ENCODE measurements at regions not wholly inside any gene's neighbourhood (a gene's known extent, or its start where the extent isn't known, plus 50 kb on each side); places are given as distances from the start of the nearest gene placed in this dataset.
"Not testable (repeated sequence)": the region's sequence is repeated elsewhere in the genome, so short reads cannot be mapped to it uniquely, and the experiment has no call there.

DNA sequence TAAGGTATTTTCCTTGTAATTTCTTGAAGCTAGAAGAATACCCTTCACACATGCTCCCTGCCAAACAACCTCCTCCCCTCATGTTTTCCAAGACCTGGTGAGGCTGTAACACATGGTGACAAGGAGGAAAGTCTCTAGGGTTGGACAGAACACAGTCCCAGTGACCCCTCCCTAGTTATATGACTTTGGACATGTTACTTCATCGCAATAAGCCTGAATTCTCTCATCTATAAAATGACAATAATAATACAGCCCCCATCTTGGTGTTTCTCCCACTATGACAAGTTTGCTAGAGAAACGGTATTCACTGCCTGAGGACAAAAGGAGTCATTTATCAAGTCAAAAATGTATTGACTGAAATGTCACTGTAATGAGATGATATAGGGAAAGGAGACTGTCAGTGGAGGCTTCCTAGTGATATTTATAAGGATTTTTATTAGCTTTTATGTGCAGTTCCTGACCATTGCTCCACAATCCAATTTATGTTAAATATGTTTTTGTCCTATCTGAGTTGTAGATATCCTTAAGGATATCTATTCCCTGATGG is 464.4 kb downstream of the SUCLG1 start:
- DNase-seq (ENCODE audit: low spot score in 2 of 2) (no peak), ATAC-seq (no peak)
- Mint-ChIP-seq H3K36me3 (no peaks in the 10 kb centered on the region), H3K27ac (no peak overlapping the region), H3K9me3 (no peaks in the 10 kb centered on the region)

DNA sequence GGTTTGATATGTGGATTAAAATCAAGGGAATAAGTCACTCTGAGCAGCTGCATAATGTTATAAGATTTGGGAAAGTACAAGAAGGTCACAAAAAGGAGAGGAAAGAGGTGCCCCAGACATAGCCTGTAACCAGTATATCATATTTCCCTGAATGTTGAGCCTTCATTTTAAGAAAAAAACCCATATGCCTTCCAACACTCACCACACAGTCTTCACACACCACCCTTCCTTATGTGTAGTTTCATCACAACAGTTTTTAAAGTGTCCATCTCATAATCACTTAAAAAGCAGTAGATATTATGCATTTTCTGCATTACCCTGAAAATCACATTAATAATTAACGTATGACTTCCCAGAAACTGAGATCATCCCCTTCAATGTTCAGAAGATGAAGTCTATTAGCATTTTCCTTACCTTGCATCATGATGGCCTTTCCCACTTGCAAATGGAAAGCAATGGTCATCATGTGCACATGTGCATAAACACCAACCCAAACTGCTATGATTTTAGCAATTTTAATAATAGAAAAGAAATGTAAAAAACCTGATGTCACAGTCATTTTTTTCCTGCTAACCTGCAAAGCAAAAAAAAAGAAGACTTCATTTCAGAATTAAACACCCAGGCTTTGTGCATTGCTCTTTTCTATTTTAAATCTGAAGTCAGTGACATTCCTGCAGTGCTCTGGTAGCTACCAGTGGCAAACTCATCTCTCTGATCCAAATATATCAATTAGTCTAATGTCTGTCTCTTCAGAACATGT is 465.0 kb downstream of the SUCLG1 start:
- DNase-seq (ENCODE audit: low spot score in 2 of 2) (no peak), ATAC-seq (no peak)
- Mint-ChIP-seq H3K27ac (no peak overlapping the region), H3K9me3 (no peaks in the 10 kb centered on the region), H3K36me3 (no peaks in the 10 kb centered on the region)

DNA sequence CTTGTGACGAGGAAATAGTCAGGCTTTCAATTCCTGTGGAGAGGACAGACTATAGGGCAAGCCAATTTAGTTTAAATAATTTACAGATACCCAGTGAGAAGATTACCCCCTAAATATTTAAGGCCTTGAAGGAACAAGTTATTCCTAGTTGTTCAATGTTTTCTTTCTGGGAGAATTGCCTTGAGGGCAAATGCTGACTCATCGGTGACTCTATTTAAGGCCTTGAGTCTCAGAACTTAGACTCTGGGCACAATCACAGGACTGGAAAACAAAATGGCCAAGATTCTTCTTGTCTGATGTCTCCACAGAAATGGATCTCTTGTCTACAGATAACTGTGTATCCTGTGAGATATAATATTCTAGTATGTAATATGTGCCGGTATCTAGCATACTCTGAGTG is 467.1 kb downstream of the SUCLG1 start:
- no peak for ATAC-seq
- Mint-ChIP-seq H3K9me3 (no peaks in the 10 kb centered on the region), H3K36me3 (no peaks in the 10 kb centered on the region), H3K27ac (no peak overlapping the region)
- DNase-seq (ENCODE audit: low spot score in 2 of 2), result no peak

DNA sequence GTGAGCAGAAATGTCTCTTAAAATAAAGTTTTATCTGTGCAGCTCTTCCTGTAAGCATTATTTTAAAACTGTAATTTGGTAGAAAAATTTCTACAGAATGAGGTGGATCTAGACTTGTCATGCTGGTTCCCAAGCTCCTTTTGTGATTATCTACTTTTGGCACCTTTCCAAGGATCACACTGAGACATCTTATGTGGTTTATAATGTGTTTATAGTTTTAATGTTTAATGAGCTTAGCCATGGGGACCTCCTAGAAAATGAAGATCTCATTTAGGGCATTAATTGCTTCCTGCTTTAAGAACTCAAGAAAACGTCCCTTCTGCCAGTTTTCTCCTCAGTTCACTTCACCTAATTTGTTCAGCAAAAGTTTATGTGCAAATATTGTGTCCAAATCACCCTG is 468.4 kb downstream of the SUCLG1 start:
- Mint-ChIP-seq H3K9me3 (no peaks in the 10 kb centered on the region), H3K36me3 (no peaks in the 10 kb centered on the region), H3K27ac (peak overlapping the region in 1 of 2 donors; percentile 50)
- DNase-seq (ENCODE audit: low spot score in 2 of 2), result no peak
- no peak for ATAC-seq

DNA sequence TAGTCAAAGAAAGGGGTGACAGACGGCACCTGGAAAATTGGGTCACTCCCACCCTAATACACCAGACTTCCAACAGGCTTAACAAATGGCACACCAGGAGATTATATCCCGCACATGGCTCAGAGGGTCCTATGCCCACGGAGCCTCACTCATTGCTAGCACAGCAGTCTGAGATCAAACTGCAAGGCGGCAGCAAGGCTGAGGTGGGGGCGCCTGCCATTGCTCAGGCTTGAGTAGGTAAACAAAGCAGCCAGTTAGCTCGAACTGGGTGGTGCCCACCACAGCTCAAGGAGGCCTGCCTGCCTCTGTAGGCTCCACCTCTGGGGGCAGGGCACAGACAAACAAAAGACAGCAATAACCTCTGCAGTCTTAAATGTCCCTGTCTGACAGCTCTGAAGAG is 482.5 kb downstream of the SUCLG1 start:
- not testable (repeated sequence) for ATAC-seq; DNase-seq (ENCODE audit: low spot score in 2 of 2); H3K27ac Mint-ChIP-seq; H3K36me3 Mint-ChIP-seq
- peaks cover 9 to 13% of the 10 kb centered on the region in 2 donors for H3K9me3 Mint-ChIP-seq

DNA sequence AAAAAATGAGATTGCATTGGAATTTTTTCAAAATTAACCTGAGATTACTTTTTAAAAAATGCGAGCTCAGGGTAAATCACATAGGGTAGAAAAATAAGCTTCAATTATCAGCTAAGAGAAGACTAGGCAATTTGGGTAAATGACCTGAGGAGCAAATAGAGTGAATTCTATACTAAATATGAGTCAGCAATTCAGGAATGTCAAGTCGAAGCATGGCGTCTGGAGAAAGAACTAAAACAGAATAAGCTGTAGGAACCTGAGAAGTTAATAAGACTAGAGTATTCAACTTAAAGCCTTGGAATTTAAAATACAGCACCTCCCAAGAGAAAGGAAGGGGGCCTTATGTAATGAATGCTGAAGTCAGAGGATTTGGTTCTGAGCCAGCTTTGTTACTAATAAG is 487.0 kb downstream of the SUCLG1 start:
- peaks cover 0 to 6% of the 10 kb centered on the region in 2 donors for H3K36me3 Mint-ChIP-seq
- peaks cover 0 to 4% of the 10 kb centered on the region in 2 donors for H3K9me3 Mint-ChIP-seq
- ATAC-seq, result no peak
- no peak for DNase-seq (ENCODE audit: low spot score in 2 of 2)
- no peak overlapping the region for H3K27ac Mint-ChIP-seq

DNA sequence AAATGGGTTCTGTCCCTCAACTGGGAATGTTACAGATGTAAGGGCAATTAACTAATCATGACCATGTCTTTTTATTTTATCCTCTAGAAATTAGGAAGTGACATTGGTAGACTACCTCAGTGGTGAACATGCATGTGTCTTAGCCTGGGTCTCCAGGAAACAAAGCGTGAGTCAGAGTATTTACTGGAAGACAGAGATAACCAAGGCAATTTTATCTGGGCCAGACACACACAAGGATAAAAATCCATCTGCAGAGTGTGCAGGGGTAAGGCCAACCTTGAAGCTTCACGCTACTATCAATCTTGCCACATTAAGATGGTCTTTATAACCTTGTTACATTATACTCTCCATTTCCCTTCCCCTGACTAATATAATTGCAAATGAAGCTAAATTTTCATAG is 487.5 kb downstream of the SUCLG1 start:
- peaks cover 0 to 6% of the 10 kb centered on the region in 2 donors for H3K36me3 Mint-ChIP-seq
- peaks cover 0 to 4% of the 10 kb centered on the region in 2 donors for H3K9me3 Mint-ChIP-seq
- no peak overlapping the region for H3K27ac Mint-ChIP-seq
- DNase-seq (ENCODE audit: low spot score in 2 of 2), result no peak
- no peak for ATAC-seq

DNA sequence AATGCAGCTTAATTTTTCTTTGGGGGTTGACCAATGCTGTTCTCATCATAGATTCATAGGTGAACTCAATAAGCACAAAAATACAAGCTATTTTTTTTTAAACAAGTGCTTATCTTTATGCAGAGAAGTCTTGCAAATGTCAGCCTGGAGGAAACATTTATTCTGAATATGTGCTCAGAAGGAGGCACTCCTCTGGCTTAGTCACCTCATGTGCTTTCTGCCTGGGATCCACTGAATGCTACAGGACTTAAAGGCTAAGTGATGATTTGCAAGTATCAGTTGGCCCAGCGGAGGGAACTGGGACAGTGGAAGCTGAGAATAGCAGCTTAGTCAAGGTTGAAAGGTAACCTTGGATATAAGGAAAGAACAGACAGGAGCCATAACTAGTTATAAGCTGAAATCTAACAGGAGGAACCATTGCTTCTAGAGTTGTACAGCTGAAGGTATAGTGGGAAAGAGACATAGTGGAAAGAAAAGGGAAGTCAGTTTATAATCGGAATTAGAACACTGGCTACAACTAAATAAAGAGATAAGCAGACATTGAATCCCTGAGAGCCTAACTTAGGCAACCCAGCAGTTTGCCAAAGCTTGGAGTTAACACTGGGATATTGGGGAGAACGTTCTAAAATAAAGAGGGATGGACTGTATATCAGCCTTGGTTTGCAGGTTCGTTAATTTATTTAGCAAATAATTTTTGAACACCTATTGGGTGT is 488.7 kb downstream of the SUCLG1 start:
- ATAC-seq (no peak), DNase-seq (ENCODE audit: low spot score in 2 of 2) (no peak)
- H3K9me3 Mint-ChIP-seq, result no peaks in the 10 kb centered on the region
- H3K36me3 Mint-ChIP-seq, result no peaks in the 10 kb centered on the region
- H3K27ac Mint-ChIP-seq, result no peak overlapping the region

DNA sequence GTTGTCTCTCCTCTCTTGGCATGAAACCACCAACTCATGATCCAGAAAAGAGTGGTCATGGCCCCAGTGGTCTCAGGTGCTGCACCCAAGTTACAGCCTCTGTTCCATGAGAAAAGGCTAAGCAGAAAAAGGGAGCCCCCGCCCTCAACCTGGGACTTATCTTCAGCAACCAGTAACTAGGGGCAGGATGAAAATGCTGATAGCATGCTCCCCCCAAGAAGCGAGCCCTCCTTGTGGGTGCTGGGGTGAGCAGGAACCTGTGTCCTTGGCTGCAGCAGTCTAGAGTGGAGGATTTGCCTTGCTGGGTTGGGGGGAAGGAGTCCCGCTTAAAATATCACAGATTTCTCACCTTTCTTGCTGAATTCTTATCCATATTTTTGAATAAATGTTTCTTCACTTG is 490.0 kb downstream of the SUCLG1 start:
- no peak for DNase-seq (ENCODE audit: low spot score in 2 of 2)
- Mint-ChIP-seq H3K9me3 (no peaks in the 10 kb centered on the region), H3K27ac (no peak overlapping the region), H3K36me3 (no peaks in the 10 kb centered on the region)
- ATAC-seq, result no peak

DNA sequence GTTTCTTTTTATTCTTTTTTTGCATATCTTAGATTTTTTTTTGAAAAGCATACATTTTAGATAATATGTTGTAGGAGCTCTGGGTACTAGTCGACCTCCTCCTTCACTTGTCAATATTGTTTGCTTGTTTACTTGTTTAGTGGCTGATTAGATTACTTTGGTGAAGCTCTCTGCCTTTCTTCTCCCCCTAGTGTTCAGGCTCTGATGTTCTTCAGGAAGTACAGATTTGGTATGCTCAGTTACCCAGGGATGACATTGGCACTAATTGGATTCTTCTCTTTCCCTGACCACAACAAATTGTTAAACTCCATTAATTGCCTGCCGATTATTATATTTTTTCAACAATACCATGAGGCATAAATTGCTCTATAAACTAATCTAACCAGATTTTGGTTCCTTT is 491.2 kb downstream of the SUCLG1 start:
- Mint-ChIP-seq H3K27ac (no peak overlapping the region), H3K36me3 (no peaks in the 10 kb centered on the region), H3K9me3 (no peaks in the 10 kb centered on the region)
- no peak for DNase-seq (ENCODE audit: low spot score in 2 of 2)
- ATAC-seq, result no peak

DNA sequence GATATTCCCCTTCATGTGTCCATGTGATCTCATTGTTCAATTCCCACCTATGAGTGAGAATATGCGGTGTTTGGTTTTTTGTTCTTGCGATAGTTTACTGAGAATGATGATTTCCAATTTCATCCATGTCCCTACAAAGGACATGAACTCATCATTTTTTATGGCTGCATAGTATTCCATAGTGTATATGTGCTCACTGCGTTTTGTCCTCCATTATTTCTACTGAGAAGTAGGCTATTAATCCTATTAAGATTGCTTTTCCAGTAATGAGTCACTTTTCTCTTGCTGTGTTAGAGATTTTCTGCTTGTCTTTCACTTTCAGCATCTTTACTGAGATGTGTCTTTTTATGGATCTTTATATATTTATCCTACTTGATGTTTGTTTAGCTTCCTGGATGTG is 492.1 kb downstream of the SUCLG1 start:
- not testable (repeated sequence) for H3K27ac Mint-ChIP-seq; DNase-seq (ENCODE audit: low spot score in 2 of 2); ATAC-seq; H3K9me3 Mint-ChIP-seq; H3K36me3 Mint-ChIP-seq

DNA sequence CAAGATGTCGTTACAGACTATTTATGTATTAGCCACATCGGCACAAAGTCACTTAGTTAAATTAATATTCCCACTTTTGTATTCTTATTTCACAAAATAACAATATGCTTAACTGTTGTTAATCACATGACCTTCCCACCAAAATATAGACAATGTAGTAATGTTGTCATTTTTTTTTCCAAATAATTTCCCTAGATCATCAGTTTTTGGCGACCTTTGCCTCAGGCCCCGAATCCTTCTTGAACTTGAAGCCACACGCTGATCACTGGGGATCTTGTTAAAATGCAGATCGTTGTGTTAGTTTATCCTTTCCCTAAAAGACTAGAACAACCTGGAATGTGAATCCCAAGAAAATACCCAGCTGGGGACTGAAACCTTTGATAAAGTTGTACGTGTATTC is 497.6 kb downstream of the SUCLG1 start:
- DNase-seq (ENCODE audit: low spot score in 2 of 2) (no peak), ATAC-seq (no peak)
- Mint-ChIP-seq H3K36me3 (no peaks in the 10 kb centered on the region), H3K9me3 (no peaks in the 10 kb centered on the region), H3K27ac (no peak overlapping the region)

DNA sequence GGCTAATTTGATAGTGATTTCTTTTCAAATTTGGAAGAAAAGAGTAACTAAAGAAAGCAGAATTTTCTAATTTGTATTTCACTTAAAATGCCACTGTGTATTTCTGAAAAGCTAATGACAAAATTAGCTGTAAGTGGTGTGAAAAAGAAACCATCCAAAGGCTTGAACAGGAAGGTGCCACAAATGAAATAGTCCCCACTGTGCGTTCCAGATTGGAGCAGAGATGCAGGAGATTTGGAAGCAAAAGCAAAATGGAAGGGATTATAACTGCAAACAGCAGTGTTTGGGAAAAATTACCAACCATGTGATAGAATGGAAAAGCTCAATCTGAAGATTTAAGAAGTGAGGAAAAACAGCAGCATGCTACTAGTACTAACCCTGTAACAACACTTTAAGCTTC is 498.7 kb downstream of the SUCLG1 start:
- Mint-ChIP-seq H3K9me3 (no peaks in the 10 kb centered on the region), H3K27ac (no peak overlapping the region), H3K36me3 (no peaks in the 10 kb centered on the region)
- no peak for ATAC-seq
- no peak for DNase-seq (ENCODE audit: low spot score in 2 of 2)

DNA sequence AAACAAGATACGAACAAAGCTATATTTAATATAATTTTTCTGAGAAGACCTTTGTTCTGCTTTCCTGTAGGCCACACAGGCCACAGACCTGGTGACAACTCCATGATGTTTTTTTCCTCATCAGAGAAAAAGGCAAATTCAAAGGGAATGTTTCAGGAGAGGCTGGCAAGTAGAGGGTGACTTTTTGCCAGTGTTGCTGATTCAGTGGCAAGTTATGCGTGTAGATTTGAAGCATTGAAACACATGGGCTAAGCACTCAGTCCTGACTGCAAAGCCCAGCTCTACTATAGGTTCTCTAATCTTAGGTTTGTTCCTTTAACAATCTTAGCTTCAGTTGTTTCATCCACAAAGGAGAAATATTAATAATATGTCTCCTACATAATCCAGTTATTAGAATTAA is 499.8 kb downstream of the SUCLG1 start:
- Mint-ChIP-seq H3K27ac (no peak overlapping the region), H3K36me3 (no peaks in the 10 kb centered on the region), H3K9me3 (no peaks in the 10 kb centered on the region)
- no peak for ATAC-seq
- no peak for DNase-seq (ENCODE audit: low spot score in 2 of 2)

DNA sequence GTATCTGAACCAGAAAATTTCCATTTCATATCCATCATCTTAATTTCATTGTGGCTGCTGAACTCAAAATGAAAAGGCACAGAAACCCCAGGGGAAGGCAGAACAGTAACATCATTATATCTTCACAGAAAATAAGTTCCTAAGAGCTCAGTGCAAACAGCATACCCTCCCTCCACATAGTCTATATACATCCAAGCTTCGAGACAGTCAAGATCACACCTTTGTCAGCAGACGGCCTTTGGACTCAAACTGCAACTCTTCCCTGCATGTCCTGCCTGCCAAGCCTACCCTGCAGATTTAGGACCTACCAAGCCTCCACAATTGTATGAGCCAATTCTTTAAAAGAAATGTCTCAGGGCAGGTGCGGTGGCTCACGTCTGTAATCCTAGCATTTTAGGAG is 502.1 kb downstream of the SUCLG1 start:
- H3K36me3 Mint-ChIP-seq, result no peaks in the 10 kb centered on the region
- no peaks in the 10 kb centered on the region for H3K9me3 Mint-ChIP-seq
- ATAC-seq (no peak), DNase-seq (ENCODE audit: low spot score in 2 of 2) (no peak)
- H3K27ac Mint-ChIP-seq, result no peak overlapping the region

DNA sequence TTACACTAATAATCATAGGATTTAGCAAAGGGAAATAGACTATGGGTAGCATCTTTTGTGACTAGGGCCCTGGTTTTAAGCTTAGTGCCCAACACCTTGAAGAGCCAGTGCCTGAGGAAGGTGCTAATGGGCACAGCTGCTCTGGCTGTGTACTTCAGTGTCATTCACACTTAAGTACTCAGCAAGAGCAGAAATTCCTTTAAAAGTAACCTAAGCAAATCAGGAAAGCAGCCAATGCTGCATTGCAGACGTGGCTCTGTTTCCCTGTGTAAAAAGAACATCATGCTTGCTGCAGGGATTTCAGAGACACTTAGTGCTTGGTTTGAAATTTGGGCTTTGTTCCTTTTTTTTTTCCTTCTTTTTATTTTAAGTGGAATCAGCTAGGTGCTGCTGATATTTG is 505.4 kb downstream of the SUCLG1 start:
- DNase-seq (ENCODE audit: low spot score in 2 of 2) (no peak), ATAC-seq (no peak)
- Mint-ChIP-seq H3K36me3 (no peaks in the 10 kb centered on the region), H3K27ac (no peak overlapping the region), H3K9me3 (no peaks in the 10 kb centered on the region)

DNA sequence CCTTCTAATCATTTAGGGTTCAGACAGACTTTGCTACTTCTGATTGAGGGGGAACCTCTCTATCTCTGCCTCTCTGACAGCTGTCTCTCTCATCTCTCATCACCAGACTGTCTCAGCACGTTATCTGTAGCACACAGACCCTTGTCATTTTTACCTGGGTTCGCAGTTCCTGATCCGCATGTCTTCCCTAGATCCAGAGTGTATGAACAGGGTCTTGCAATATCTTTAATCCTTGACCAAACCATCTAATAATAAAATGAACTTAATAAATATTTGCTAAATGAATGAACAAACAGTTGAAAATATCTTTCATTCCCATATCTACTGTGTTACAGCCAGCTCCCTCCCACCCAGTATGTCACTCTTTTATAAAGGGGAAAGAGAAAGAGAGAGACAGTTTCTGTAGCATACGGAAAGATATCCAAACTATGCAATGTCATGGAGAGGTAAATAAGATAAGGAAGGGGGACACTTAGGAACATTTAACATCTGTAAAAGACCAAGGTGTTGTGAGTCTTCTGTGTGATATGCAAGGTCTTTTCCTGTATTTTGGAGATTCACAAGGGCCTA is 507.6 kb downstream of the SUCLG1 start:
- ATAC-seq (no peak), DNase-seq (ENCODE audit: low spot score in 2 of 2) (no peak)
- H3K27ac Mint-ChIP-seq, result no peak overlapping the region
- H3K9me3 Mint-ChIP-seq, result no peaks in the 10 kb centered on the region
- no peaks in the 10 kb centered on the region for H3K36me3 Mint-ChIP-seq

Measured in activated naive CD4-positive, alpha-beta T cell treated with anti-CD3 and anti-CD28 coated beads, Interleukin-2, amount 50 U/mL, for 72 hours (primary cell).